GM20000 (cell line): ENCODE measurements at regions not wholly inside any gene's neighbourhood (a gene's known extent, or its start where the extent isn't known, plus 50 kb on each side); places are given as distances from the start of the nearest gene placed in this dataset.

Experiments used
- DNase-seq: peaks from one replicate; pipeline ENCODE4 v3.0.0; 2012; ENCODE audit warnings: low spot score
- TF ChIP-seq, protein P1 (sequence below): IDR thresholded peaks from 2 replicates; pipeline ENCODE4 v1.5.1; 2012; ENCODE audit warnings: mild to moderate bottlenecking, control low read depth; ENCODE audit errors: extremely low read depth, missing control alignments

DNA sequence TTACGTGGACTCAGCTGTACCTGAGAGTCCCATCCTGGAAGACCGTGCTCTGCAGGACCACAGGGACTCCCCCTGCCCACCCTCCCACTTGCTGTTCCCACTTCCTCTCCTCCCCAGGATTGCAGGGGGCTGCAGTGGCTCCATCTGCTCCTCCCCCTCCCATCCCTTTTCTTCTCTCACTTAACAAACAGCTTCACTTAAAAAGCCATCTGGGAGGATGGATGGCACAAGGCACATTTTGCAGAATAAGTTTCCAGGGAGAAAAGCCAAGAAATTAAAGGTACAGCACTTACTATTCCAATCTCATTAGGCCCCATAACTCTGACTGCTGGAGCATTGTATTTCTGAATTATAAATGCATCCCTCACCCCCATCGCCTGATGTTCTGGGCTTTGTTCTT, 458.7 kb downstream of the PTPRU start:
- DNase-seq, result no peak

DNA sequence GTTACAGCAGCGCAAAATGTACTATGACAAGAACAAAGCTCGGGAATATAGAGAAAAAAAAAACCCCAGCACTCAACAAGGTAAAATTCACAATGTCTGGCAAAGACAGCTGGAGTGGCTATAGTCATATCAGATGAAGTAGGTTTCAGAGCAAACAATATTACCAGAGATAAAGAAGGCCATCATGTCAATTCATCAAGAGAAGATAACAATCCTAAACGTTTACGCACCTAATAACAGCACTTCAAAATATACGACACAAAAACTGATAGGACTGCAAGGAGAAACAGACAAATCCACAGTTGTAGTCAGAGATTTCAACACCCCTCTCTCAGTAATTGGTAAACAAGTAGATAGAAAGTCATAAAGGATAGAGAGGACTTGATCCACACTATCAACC, 455.2 kb downstream of the PTPRU start:
- TF ChIP-seq, protein P1, sequence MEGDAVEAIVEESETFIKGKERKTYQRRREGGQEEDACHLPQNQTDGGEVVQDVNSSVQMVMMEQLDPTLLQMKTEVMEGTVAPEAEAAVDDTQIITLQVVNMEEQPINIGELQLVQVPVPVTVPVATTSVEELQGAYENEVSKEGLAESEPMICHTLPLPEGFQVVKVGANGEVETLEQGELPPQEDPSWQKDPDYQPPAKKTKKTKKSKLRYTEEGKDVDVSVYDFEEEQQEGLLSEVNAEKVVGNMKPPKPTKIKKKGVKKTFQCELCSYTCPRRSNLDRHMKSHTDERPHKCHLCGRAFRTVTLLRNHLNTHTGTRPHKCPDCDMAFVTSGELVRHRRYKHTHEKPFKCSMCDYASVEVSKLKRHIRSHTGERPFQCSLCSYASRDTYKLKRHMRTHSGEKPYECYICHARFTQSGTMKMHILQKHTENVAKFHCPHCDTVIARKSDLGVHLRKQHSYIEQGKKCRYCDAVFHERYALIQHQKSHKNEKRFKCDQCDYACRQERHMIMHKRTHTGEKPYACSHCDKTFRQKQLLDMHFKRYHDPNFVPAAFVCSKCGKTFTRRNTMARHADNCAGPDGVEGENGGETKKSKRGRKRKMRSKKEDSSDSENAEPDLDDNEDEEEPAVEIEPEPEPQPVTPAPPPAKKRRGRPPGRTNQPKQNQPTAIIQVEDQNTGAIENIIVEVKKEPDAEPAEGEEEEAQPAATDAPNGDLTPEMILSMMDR, result no peak
- no peak for DNase-seq

More for the DNA sequence above, 458.7 kb downstream of the PTPRU start:
- TF ChIP-seq, protein P1, result no peak

DNA sequence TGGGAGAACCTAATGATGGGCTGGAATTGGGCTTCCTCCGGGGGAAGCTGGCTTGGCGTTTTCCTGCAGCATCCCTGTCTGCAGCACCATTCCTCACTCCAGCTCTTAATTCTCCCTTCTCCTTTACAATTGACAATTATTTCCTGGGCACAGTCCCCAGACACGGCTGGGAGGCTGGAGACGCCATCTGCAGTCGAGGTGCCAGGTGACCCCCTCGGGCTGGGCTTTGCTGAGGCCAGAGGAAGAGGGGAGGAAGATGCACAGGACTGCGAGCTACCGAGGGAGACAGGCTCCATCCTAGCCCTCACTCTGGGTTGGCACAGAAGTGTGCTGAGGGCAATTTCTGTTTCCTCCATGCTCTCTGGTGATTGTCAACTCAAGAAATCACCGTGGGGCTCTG, 453.8 kb downstream of the PTPRU start:
- TF ChIP-seq, protein P1, result no peak
- DNase-seq, result no peak

DNA sequence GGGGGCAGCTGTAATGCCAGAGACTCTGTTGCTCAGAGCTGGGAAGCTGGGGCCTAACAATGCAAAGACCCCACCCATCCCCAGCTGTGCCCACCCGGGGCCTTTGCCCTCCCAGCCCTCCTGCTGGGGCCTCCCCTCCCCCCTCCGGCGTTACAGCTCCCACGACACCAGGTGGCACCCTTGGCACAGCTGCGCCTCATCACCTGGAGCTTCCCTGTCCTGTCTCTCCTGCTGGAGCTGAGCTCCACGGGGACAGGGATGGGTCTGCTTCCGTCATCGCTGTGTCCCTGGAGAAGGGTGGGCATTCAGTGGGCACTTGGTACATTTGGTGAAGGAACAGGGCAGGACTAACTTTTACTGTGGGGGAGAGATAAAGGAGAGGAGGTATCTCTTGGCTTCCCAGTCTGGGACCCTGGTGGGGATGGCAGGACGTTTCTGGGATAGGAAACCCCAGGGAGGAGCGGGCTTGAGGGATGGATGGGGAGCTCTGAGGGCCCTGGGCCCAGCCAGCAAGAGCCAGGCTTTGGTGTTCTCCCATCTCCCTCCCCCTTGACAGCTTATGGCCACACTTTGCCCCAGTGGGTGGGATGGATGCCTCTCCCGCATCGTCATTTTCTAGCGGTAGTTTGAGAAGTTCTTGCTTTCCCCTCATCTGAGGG, 453.2 kb downstream of the PTPRU start:
- TF ChIP-seq, protein P1, result no peak
- DNase-seq, result no peak

DNA sequence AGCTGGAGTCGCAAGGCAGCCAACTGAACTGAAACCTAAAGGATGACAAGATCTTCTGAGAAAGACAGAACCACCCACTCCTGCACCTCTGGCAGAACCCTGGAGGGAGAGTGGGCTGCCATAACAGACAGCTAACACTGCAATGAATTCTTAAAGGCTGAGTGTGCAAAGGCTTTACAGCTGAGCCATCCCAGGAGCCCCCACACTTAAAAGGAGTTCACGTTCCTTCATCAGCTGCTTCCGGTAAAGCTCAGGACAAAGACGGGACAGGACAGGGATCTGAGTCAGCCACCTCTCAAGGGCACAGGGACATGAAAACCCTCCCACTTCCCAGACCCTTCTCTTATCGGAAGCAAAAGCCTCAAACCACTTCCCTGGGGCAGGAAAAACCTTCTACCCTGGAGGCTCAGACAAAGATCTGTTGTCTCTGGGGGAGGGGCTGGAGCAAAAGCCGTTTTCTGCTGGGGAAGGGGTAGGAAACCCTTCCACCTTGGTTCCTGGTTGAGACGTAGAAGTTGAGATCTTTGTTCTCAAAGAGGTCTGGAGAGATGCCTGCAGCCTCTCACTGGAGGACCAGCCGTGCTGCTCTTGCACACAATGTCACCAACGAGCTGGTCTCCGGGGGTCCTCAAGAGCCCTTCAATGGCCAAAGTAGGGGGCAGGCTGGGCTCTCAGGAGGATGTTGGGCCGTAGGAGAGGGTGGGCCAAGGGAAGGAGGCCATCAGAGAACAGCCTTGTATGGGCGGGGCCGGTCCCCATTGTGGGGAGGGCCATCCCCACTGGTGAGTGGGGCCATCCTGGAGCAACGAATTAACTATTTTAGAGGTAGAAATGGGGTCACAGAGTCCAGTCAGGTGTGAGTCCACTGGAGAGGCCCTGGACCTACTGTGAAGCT, 452.4 kb downstream of the PTPRU start:
- TF ChIP-seq, protein P1, result no peak
- no peak for DNase-seq

DNA sequence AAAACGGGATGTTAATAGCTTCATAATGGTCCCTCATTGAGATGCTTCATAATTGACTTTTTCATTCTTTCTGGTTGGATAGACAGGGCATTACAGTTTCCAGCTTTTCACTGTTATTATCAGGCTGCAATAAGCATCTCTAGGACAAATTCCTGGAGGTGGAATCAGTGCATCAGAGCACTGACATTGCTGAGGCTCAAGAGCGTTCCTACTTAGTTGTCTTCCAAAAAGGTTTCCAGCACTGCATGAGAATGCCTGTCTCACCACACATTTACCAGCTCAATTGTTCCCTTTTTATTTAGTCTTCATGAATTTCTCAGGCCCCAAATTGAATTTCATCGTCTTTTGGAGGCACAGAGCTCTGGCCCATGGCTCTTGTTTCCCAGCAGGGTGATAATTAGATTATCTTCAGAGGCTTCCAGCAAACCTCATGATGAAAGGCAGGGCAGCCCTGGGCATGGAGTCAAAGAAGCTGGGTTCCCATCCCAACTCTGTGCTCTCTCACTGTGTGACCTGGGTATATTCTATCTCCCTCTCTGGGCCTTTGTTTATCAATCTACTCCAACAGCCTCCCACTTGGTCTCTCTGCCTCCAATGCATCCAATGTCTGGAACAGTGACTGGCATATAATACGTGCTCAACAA, 451.4 kb downstream of the PTPRU start:
- no peak for DNase-seq
- TF ChIP-seq, protein P1, result no peak

DNA sequence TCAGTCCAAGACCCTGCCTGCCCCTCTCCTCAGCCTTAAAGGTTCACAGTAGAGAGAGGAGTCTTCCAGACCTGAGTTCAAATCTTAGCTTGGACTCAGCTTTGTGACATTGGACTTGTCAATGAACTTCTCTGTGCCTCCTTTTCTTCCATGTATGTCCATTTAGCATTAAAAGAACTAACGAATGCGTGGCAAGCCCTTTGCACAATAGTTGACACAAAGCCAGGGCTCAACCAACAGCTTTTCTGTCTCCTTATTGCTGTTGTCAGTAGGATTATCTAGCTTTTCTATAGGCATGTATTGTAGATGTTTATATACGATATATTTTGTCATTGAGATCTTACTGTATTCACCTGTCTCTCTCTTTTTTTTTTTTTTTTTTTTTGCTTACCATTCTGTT, 450.8 kb downstream of the PTPRU start:
- DNase-seq, result no peak
- TF ChIP-seq, protein P1, result no peak
